ENCODE measurements at regions not wholly inside any gene's neighbourhood (a gene's known extent, or its start where the extent isn't known, plus 50 kb on each side); places are given as distances from the start of the nearest gene placed in this dataset.

GRCh38 chr9:30997291-30997690, 1387.2 kb upstream of the ACO1 start:
- TF ChIP-seq ZBTB1 (CRISPR knock-in tag; IDR thresholded peaks at IDR 0.05; ENCODE audit: borderline replicate concordance, low read depth) (no peak), CBX8 (IDR thresholded peaks at IDR 0.05; ENCODE audit: borderline replicate concordance, extremely low read depth, low read depth, low read length, poor library complexity, severe bottlenecking) (no peak), SMARCB1 (IDR thresholded peaks at IDR 0.05; ENCODE audit: insufficient read length, low read depth) (no peak), RNF2 (IDR thresholded peaks at IDR 0.05) (no peak), CTCF (IDR thresholded peaks at IDR 0.05 in 2 of 3, conservative IDR thresholded peaks at IDR 0.05 in 1 of 3; ENCODE audit: insufficient read depth in 2 of 3, low read depth in 1 of 3, low read length in 3 of 3) (no peak), CCAR2 (IDR thresholded peaks at IDR 0.05; ENCODE audit: low read depth, low read length) (no peak), FUS (optimal IDR thresholded peaks at IDR 0.05; ENCODE audit: low read depth, low read length) (no peak)
- TF ChIP-seq, protein P1, sequence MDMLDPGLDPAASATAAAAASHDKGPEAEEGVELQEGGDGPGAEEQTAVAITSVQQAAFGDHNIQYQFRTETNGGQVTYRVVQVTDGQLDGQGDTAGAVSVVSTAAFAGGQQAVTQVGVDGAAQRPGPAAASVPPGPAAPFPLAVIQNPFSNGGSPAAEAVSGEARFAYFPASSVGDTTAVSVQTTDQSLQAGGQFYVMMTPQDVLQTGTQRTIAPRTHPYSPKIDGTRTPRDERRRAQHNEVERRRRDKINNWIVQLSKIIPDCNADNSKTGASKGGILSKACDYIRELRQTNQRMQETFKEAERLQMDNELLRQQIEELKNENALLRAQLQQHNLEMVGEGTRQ (CRISPR knock-in tag; IDR thresholded peaks at IDR 0.05), result no peak
- TF ChIP-seq, protein P2, sequence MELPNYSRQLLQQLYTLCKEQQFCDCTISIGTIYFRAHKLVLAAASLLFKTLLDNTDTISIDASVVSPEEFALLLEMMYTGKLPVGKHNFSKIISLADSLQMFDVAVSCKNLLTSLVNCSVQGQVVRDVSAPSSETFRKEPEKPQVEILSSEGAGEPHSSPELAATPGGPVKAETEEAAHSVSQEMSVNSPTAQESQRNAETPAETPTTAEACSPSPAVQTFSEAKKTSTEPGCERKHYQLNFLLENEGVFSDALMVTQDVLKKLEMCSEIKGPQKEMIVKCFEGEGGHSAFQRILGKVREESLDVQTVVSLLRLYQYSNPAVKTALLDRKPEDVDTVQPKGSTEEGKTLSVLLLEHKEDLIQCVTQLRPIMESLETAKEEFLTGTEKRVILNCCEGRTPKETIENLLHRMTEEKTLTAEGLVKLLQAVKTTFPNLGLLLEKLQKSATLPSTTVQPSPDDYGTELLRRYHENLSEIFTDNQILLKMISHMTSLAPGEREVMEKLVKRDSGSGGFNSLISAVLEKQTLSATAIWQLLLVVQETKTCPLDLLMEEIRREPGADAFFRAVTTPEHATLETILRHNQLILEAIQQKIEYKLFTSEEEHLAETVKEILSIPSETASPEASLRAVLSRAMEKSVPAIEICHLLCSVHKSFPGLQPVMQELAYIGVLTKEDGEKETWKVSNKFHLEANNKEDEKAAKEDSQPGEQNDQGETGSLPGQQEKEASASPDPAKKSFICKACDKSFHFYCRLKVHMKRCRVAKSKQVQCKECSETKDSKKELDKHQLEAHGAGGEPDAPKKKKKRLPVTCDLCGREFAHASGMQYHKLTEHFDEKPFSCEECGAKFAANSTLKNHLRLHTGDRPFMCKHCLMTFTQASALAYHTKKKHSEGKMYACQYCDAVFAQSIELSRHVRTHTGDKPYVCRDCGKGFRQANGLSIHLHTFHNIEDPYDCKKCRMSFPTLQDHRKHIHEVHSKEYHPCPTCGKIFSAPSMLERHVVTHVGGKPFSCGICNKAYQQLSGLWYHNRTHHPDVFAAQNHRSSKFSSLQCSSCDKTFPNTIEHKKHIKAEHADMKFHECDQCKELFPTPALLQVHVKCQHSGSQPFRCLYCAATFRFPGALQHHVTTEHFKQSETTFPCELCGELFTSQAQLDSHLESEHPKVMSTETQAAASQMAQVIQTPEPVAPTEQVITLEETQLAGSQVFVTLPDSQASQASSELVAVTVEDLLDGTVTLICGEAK (IDR thresholded peaks at IDR 0.05), result no peak
- TF ChIP-seq, protein P2 (CRISPR knock-in tag; IDR thresholded peaks at IDR 0.05), result no peak
- TF ChIP-seq, protein P3, sequence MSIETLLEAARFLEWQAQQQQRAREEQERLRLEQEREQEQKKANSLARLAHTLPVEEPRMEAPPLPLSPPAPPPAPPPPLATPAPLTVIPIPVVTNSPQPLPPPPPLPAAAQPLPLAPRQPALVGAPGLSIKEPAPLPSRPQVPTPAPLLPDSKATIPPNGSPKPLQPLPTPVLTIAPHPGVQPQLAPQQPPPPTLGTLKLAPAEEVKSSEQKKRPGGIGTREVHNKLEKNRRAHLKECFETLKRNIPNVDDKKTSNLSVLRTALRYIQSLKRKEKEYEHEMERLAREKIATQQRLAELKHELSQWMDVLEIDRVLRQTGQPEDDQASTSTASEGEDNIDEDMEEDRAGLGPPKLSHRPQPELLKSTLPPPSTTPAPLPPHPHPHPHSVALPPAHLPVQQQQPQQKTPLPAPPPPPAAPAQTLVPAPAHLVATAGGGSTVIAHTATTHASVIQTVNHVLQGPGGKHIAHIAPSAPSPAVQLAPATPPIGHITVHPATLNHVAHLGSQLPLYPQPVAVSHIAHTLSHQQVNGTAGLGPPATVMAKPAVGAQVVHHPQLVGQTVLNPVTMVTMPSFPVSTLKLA (conservative IDR thresholded peaks at IDR 0.05), result no peak

Measured in K562 (cell line).